H1 (cell line): ENCODE measurements at regions not wholly inside any gene's neighbourhood (a gene's known extent, or its start where the extent isn't known, plus 50 kb on each side); places are given as distances from the start of the nearest gene placed in this dataset.

Experiments used
- BCL11A ChIP-seq, 2 experiments: IDR thresholded peaks; one replicate each; pipeline ENCODE4 v1.6.1; 2011; ENCODE audit warnings: low read depth in 2 of 2, low read length in 2 of 2, mild to moderate bottlenecking in 2 of 2
- CHD2 ChIP-seq: IDR thresholded peaks from 2 replicates; pipeline ENCODE4 v1.6.1; 2012; ENCODE audit warnings: low read length, improper control_type of control experiment
- MAFK ChIP-seq: IDR thresholded peaks from 2 replicates; pipeline ENCODE4 v1.6.1; 2012; ENCODE audit warnings: low read depth, mild to moderate bottlenecking, improper control_type of control experiment, low read length
- NANOG ChIP-seq: IDR thresholded peaks from 2 replicates; pipeline ENCODE4 v1.6.1; 2011; ENCODE audit warnings: low read length, low read depth, mild to moderate bottlenecking, inconsistent platforms; ENCODE audit not compliant: insufficient read depth, poor library complexity, severe bottlenecking
- RAD21 ChIP-seq, 2 experiments: IDR thresholded peaks in 1 of 2; conservative IDR thresholded peaks in 1 of 2; 2 replicates each; pipeline ENCODE4 v1.6.1; 2011; ENCODE audit warnings: low read depth in 2 of 2, low read length in 2 of 2, improper control_type of control experiment in 1 of 2, inconsistent platforms in 1 of 2, mild to moderate bottlenecking in 1 of 2, moderate library complexity in 1 of 2
- TF ChIP-seq, protein P1 (sequence below): fragments of 300-600 bp; sonication (generic); IDR thresholded peaks from 2 replicates; pipeline ENCODE4 v1.7.1; 2012; ENCODE audit warnings: low read length, moderate library complexity, mild to moderate bottlenecking, inconsistent platforms; ENCODE audit not compliant: insufficient replicate concordance
- TF ChIP-seq, protein P2 (sequence below): IDR thresholded peaks from 2 replicates; pipeline ENCODE4 v1.6.1; 2012; ENCODE audit warnings: inconsistent platforms
- TF ChIP-seq, protein P3 (sequence below): IDR thresholded peaks from 2 replicates; pipeline ENCODE4 v1.6.1; 2012; ENCODE audit warnings: inconsistent platforms

DNA sequence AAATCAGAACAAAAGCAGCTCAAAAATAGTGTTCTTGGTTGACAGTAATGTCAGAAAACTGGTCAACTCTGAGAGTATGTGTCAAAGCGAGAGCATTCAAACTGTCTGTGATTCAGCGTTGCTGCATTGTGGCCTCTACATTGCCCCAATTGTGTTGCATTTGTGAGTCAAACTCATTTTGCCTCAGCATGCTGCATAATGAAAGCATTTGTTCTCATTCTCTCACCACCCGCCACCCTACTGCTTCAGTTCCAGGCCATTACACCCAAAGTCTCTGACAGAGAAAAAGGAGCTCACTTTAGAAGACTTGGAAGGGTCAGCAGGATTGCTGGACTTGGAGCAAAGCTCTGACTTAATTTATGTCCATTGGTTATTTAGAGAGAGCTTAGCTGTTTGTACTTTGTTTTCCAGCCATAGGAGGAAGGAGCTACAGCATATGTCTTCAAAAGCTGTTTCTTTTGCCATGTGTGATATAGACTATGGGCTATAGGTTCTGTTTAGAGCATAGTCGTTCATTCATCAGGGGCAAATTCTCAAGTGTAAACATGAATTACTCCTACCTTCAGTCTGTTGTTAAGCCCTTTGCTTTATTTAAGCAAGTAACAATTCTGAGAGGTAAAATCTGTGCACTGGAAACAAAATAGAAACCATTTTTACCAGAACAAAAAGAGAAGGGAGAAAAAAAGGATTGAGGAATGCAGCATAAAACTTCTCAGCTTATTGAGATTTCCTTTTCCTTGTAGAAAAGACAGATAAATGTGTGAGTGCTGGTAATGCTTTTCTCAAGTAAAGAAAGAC is 153.4 kb upstream of the ANK2 start (continued):
- TF ChIP-seq, protein P1, sequence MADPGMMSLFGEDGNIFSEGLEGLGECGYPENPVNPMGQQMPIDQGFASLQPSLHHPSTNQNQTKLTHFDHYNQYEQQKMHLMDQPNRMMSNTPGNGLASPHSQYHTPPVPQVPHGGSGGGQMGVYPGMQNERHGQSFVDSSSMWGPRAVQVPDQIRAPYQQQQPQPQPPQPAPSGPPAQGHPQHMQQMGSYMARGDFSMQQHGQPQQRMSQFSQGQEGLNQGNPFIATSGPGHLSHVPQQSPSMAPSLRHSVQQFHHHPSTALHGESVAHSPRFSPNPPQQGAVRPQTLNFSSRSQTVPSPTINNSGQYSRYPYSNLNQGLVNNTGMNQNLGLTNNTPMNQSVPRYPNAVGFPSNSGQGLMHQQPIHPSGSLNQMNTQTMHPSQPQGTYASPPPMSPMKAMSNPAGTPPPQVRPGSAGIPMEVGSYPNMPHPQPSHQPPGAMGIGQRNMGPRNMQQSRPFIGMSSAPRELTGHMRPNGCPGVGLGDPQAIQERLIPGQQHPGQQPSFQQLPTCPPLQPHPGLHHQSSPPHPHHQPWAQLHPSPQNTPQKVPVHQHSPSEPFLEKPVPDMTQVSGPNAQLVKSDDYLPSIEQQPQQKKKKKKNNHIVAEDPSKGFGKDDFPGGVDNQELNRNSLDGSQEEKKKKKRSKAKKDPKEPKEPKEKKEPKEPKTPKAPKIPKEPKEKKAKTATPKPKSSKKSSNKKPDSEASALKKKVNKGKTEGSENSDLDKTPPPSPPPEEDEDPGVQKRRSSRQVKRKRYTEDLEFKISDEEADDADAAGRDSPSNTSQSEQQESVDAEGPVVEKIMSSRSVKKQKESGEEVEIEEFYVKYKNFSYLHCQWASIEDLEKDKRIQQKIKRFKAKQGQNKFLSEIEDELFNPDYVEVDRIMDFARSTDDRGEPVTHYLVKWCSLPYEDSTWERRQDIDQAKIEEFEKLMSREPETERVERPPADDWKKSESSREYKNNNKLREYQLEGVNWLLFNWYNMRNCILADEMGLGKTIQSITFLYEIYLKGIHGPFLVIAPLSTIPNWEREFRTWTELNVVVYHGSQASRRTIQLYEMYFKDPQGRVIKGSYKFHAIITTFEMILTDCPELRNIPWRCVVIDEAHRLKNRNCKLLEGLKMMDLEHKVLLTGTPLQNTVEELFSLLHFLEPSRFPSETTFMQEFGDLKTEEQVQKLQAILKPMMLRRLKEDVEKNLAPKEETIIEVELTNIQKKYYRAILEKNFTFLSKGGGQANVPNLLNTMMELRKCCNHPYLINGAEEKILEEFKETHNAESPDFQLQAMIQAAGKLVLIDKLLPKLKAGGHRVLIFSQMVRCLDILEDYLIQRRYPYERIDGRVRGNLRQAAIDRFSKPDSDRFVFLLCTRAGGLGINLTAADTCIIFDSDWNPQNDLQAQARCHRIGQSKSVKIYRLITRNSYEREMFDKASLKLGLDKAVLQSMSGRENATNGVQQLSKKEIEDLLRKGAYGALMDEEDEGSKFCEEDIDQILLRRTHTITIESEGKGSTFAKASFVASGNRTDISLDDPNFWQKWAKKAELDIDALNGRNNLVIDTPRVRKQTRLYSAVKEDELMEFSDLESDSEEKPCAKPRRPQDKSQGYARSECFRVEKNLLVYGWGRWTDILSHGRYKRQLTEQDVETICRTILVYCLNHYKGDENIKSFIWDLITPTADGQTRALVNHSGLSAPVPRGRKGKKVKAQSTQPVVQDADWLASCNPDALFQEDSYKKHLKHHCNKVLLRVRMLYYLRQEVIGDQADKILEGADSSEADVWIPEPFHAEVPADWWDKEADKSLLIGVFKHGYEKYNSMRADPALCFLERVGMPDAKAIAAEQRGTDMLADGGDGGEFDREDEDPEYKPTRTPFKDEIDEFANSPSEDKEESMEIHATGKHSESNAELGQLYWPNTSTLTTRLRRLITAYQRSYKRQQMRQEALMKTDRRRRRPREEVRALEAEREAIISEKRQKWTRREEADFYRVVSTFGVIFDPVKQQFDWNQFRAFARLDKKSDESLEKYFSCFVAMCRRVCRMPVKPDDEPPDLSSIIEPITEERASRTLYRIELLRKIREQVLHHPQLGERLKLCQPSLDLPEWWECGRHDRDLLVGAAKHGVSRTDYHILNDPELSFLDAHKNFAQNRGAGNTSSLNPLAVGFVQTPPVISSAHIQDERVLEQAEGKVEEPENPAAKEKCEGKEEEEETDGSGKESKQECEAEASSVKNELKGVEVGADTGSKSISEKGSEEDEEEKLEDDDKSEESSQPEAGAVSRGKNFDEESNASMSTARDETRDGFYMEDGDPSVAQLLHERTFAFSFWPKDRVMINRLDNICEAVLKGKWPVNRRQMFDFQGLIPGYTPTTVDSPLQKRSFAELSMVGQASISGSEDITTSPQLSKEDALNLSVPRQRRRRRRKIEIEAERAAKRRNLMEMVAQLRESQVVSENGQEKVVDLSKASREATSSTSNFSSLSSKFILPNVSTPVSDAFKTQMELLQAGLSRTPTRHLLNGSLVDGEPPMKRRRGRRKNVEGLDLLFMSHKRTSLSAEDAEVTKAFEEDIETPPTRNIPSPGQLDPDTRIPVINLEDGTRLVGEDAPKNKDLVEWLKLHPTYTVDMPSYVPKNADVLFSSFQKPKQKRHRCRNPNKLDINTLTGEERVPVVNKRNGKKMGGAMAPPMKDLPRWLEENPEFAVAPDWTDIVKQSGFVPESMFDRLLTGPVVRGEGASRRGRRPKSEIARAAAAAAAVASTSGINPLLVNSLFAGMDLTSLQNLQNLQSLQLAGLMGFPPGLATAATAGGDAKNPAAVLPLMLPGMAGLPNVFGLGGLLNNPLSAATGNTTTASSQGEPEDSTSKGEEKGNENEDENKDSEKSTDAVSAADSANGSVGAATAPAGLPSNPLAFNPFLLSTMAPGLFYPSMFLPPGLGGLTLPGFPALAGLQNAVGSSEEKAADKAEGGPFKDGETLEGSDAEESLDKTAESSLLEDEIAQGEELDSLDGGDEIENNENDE, result peak; percentile 4
- TF ChIP-seq CHD2, result no peak
- TF ChIP-seq, protein P2, sequence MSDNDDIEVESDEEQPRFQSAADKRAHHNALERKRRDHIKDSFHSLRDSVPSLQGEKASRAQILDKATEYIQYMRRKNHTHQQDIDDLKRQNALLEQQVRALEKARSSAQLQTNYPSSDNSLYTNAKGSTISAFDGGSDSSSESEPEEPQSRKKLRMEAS, result 0 out of 2 replicates have a peak, but pooled peaks have one; percentile 37
- TF ChIP-seq MAFK, result peak; percentile 24; the same call in 1 of the 2 replicates
- peak in 1 of 2 experiments; percentile 14 for TF ChIP-seq BCL11A (IDR thresholded peaks at IDR 0.05; ENCODE audit: low read depth in 2 of 2, low read length in 2 of 2)
- 0 out of 4 replicates have a peak, but pooled peaks of 1 of the 2 experiments have one; percentile 3 for TF ChIP-seq RAD21 (IDR thresholded peaks at IDR 0.05 in 1 of 2, conservative IDR thresholded peaks at IDR 0.05 in 1 of 2; ENCODE audit: low read depth in 2 of 2, low read length in 2 of 2)
- TF ChIP-seq, protein P3, sequence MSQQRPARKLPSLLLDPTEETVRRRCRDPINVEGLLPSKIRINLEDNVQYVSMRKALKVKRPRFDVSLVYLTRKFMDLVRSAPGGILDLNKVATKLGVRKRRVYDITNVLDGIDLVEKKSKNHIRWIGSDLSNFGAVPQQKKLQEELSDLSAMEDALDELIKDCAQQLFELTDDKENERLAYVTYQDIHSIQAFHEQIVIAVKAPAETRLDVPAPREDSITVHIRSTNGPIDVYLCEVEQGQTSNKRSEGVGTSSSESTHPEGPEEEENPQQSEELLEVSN, result no peak
- TF ChIP-seq NANOG, result peak; percentile 32
